NAMALWA (cell line): ENCODE measurements at regions not wholly inside any gene's neighbourhood (a gene's known extent, or its start where the extent isn't known, plus 50 kb on each side); places are given as distances from the start of the nearest gene placed in this dataset.
A peak's percentile ranks its signal among the peaks of the same experiment; 100 is the strongest.

Source experiments
- DNase-seq: peaks from one replicate; pipeline ENCODE4 v3.0.0-alpha.2; 2015; ENCODE audit warnings: low spot score

DNA sequence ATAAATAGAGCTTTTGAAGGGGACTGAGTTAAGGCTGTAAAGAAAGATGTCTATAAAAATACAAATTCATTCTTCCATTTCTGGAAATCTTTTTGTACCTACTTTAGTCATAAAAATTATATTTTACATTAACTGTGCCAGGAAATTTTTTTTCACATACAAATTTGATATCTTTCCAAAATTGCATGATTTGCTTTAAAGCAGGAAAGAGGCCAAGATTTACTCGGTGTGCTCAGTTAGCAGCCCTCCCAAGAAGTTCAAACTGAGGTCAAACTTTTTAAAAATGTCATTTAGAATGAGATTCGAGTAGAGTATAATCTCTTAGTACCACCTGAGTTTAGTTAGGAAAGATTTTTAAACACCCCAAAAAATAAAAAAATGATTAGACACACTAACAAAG lies 173.2 kb upstream of the GRIP1 start:
- no peak for DNase-seq

DNA sequence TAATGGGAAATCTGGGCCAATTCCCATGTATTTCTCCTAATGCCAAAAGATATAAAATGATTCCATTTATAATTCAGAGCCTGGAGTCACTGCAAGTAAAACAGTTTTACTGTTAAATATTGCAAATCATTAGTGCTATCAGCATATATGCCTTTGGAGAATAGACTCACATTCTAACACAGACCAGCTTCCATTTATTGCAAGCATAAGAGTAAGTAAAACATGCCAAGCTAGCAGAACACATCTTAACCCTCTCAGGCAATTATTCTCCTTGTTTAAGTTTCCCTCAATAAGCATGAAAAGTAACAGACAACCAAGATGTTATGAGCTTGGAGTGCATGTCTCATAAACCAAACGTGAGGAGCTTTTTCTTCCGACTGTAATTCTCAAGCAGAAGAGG lies 173.9 kb upstream of the GRIP1 start:
- no peak for DNase-seq

GRCh38 chr12:66859751-66860440 lies 181.0 kb upstream of the GRIP1 start:
- peak; percentile 16 for DNase-seq

- DNase-seq, result peak; percentile 82
Measured at GRCh38 chr12:66860752-66861750, 182.2 kb upstream of the GRIP1 start.

- DNase-seq, result no peak
Measured at GRCh38 chr12:66862356-66862985, 183.6 kb upstream of the GRIP1 start.

GRCh38 chr12:66863276-66863675 lies 184.4 kb upstream of the GRIP1 start:
- no peak for DNase-seq

DNA sequence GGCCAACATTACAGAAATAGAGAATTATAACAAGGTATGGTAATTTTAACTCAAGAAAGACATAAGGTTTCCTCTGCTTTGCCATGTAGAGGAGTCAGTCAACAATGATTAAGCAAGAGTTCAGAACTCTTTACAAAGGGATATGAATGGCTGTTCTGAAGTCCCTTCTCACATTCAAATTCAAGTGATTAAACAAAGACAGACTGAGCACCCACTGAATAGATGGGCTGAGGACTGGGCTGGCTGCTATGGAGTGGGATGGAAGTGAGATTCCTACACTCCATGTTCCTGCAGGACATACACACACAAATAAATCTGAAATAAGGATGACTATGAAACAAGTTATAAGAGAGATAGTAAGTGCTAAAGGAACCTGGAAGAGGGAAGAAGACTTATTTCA lies 199.0 kb upstream of the GRIP1 start:
- no peak for DNase-seq

DNA sequence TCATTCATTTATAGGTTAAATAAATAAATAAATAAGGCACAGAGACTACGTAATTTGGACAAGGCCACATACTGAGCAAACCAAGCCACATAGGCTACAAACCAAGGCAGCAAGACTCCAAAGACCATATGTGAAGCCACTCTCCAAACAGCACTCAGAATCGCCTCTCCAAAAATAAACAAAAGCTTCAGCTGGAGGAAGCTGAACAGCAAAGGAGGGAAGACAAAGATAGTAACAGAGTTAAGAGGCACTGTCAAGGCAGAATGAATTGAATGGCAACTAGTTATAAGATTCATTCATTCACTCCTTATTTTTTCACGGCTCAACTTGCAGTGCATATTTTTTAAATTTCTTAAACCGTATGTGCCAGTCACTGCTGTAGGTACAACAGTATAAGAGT lies 200.5 kb upstream of the GRIP1 start:
- DNase-seq, result no peak

DNA sequence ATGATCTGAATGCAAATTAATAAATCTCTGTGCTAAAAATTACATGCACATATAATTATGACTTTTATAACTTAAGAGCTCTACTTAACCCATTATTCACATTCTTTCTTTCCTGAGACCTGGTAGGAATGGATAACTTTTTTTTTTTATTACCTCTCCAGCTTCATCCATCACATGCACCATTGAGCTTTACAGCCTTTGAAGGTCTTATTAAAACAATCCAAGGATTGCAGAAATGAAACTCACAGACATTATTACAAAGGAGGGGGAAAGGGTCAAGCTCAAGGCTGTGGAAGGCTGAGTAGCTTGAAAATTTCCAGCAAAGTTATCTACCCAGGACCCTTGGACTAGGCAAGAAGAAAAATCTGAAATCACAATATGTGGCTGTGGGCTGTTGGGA lies 202.5 kb upstream of the GRIP1 start:
- DNase-seq, result no peak

DNA sequence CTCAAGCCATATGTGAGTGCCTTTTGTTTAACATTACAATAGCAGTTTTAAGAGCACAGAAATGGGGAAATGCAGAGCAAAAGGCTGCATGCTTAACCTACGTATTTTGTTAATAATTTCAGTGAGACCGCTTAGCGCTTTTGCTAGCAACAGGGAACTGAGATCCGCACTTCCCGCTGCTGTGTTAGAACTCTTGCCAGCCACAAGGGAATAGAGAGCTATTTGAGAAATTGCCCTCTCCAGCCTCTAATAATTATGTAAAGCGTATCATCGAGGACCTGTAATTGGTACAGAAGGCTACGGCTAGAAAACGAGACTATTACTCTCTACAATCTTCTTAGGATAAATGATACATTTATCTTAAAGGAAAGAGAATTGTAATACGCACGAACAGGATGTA lies 205.2 kb upstream of the GRIP1 start:
- DNase-seq, result no peak

- DNase-seq, result no peak
Measured at GRCh38 chr12:66885115-66885875, 206.4 kb upstream of the GRIP1 start.

DNA sequence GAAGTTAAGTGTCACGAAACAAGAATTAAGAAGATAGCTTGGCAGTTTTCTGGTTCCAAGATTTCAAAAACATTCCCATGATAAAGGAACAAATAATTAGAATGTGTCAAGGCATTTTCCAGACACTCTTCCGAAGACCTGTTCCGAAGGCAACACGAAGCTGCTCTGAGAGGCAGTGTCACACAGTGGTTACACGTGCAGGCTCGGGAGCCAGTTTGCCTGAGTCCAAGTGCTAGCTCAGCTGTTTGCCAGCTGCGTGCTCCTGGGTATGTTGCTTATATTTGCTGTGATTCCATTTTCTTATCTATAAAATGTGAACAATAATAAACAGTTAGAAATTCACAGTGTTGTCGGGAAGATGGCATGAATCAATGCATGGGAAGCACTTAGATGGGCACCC lies 217.9 kb upstream of the GRIP1 start:
- no peak for DNase-seq

DNA sequence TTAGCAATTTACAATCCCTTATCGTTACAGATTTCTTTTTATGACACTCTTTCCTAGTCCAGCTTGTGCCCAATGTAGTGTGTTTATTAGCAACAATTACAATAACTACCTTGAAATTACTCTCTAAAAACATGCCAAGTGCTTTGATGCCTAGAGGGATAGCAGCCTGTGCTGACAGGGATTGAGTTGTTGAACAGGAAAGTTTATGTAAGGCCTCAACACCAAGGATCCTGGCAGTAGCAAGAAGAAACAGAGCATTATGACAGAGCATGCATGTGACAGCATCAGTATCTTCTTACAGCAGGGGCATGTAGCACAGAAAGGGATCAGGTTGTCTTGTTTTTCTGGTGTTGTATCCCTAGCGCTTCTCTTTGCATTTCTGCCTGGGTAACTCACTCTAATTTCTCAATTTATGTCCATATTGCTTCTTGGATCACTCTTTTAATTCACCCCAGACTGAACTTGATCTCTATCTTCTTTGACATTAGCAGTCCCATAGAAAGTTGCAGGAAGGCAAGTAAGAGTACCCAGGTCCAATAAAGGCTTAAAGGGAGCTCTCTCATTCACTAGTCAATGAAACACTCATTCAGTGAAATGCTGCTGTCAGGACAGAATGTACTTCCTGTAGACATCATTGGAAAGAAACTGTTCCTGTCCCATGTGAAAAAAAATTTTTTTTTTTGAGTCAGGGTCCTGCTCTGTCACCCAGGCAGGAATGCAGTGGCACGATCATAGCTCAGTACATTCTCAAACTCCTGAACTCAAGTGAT lies 220.0 kb upstream of the GRIP1 start:
- no peak for DNase-seq

DNA sequence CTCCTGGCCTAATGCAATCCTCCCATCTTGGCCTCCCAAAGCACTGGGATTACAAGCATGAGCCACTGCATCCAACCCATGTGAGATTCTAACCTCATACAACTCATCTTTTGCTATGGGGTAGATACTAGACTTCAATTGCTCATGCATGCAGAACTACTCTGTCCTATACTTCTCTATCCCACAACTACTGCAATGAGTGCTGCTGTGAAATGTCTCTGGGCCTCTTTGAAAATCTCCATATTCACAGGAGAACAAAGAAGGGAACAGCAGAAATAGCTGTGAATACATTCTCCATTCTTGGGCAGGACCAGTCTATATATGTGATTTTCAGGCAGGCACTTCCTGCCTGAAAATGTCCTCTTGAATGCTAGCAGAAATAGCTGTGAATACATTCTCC lies 220.7 kb upstream of the GRIP1 start:
- no peak for DNase-seq

- peak; percentile 6 for DNase-seq
Measured at GRCh38 chr12:66900616-66901015, 221.7 kb upstream of the GRIP1 start.

DNA sequence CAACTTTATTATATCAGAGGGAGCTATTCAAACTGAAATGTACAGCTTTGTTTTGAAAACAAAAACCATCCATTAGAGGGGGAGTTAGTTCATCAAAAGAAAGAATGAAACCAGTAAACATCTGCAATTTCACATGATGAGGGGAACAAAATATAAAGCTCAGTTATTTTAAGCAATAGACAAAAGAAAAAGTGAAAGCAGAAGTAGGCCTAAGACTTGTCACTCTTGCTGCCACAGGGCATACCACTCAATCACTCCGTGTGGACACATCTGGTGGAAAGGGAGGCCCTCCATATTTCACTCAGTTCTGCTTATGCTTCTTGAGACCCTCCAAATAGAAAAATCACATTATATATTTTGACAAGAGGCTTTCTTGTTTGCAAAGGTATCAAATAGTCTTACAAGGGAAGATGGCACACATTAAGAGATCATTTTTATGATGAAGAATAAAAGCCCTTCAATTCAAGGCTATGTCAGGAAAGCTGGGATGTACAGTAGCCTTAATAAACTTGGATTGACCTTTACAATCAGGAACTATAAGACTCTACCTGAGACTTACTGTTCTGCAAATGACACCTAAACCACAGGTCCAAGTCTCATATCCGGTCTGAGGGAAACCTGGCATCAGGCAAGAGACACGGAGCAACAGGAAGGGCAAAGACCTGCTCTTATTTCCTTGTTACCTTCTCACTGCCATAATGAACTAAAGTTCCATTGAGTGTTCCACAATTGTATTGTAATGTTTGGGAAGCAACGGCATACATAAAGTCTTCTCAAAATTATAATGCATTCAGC lies 222.5 kb upstream of the GRIP1 start:
- peak; percentile 73 for DNase-seq

DNA sequence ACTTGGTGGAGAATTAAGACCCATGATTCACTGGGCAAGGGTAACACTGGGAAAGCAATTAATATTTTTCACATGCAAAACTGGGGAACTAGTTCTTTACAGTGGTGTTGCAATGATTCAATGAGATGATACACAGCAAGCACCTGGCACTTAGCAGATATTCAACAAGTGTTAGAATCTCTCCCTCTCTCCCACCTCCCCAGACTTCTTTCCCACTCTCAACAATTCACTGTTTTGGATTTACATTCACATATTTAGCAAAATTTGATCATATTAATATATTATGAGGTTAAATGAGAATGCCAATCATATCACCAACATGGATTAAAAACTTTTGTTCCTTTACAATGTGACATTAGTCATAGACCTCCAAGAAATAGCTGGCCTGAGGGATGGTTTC lies 223.1 kb upstream of the GRIP1 start:
- peak; percentile 17 for DNase-seq

DNA sequence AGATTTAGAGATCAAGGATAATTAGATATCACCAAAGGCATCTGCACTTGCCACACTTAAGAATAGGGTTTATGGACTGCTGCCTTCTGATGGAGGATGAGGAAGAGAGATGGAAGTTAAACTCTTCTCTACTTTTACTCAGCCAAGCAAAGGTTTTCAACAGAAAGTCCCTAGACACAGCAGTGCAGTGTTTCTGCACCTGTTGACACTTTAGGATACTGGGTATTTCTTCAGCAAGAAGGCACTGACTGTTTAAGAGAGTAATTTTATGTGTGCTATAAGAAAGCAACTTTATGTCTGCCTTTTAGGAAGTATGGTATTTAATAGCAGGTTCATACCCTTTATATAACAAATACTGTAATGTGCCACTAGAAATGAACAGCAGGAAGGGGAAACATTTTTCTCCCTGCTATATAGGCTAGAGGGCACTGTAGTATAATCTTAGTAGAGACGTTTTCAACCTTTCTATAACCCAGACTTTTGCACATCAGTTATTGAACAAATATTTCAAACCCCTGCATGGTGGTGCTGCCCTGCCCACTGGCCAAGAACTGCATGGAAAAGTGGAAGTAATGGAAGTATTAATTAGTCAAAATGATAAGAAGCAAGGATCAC lies 225.0 kb upstream of the GRIP1 start:
- DNase-seq, result peak; percentile 41

GRCh38 chr12:66905201-66905600 lies 226.3 kb upstream of the GRIP1 start:
- no peak for DNase-seq

DNA sequence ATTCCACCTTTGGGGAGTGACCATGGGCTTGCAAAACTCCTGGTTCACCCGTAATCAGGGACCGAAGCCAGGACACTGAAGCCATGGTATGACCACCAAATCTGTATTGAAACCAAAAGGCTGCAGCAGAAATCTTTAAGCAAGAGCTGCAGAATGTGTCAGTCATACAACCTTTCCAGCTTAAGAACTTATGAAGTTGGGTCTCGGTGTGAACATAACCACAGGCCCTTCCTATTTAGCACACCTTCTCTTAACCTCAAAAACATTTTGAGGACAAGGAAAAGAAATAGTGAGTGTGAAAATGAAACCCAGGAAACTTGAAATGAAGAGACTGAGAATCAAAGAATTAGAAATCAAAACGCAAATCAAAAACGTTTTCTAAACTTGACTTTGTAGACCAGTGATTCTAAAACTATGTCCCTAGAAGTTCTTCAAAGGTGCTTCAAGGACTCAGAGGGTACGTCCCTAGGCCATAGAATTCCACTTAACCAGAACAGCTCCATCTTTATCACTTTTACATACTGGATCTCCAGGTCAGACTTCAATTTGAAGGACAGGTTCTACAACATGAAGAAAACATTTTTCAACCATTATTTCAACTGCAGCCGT lies 231.6 kb upstream of the GRIP1 start:
- DNase-seq, result no peak
